Fibroblast of lung (primary cell): ENCODE measurements at regions not wholly inside any gene's neighbourhood (a gene's known extent, or its start where the extent isn't known, plus 50 kb on each side); places are given as distances from the start of the nearest gene placed in this dataset.

Experiments
- CTCF ChIP-seq, 2 donors: IDR thresholded peaks in 1 of 2; conservative IDR thresholded peaks in 1 of 2; 1 replicate in 1 of 2; 2 replicates in 1 of 2; pipeline ENCODE4 v1.5.1; 2011 to 2012; ENCODE audit warnings: low read length in 2 of 2, control low read depth in 1 of 2, inconsistent platforms in 1 of 2, low read depth in 1 of 2, mild to moderate bottlenecking in 1 of 2
- EZH2 ChIP-seq: IDR thresholded peaks from 2 replicates; pipeline ENCODE4 v1.5.1; 2012; ENCODE audit warnings: low read length, control low read depth, mild to moderate bottlenecking; ENCODE audit errors: missing control alignments

GRCh38 chr4:180081072-180081471 lies 2162.1 kb upstream of the TENM3 start:
- no peak for TF ChIP-seq EZH2
- no peak for TF ChIP-seq CTCF (conservative IDR thresholded peaks at IDR 0.05 in 1 of 2, IDR thresholded peaks at IDR 0.05 in 1 of 2; ENCODE audit: low read depth in 1 of 2, low read length in 2 of 2)
